Dedifferentiated amniotic fluid mesenchymal stem cell (primary cell): ENCODE measurements at regions not wholly inside any gene's neighbourhood (a gene's known extent, or its start where the extent isn't known, plus 50 kb on each side); places are given as distances from the start of the nearest gene placed in this dataset.

ENCODE experiments used
- DNase-seq: peaks from one replicate; pipeline ENCODE4 v3.0.0-alpha.2; 2016; ENCODE audit errors: extremely low spot score

- no peak for DNase-seq
Observed at GRCh38 chr4:174438711-174439110, 83.6 kb downstream of the HPGD start.

- no peak for DNase-seq
Observed at GRCh38 chr4:174437749-174438148, 84.5 kb downstream of the HPGD start.

GRCh38 chr4:174437324-174437723, 85.0 kb downstream of the HPGD start:
- peak; percentile 85 for DNase-seq

- DNase-seq = no peak
Observed at GRCh38 chr4:174436377-174436776, 85.9 kb downstream of the HPGD start.

- no peak for DNase-seq
Observed at GRCh38 chr4:174435974-174436373, 86.3 kb downstream of the HPGD start.

- no peak for DNase-seq
Observed at GRCh38 chr4:174434455-174434854, 87.8 kb downstream of the HPGD start.

GRCh38 chr4:174430576-174430975, 91.7 kb downstream of the HPGD start:
- no peak for DNase-seq

- DNase-seq = no peak
Observed at GRCh38 chr4:174429701-174430410, 92.4 kb downstream of the HPGD start.

GRCh38 chr4:174427571-174428140, 94.6 kb downstream of the HPGD start:
- DNase-seq = no peak

- no peak for DNase-seq
Observed at GRCh38 chr4:174425669-174426068, 96.6 kb downstream of the HPGD start.

GRCh38 chr4:174423257-174423944, 98.9 kb downstream of the HPGD start:
- peak; percentile 62 for DNase-seq

- no peak for DNase-seq
Observed at GRCh38 chr4:174422893-174423256, 99.4 kb downstream of the HPGD start.

- no peak for DNase-seq
Observed at GRCh38 chr4:174420316-174420715, 102.0 kb downstream of the HPGD start.

GRCh38 chr4:174418640-174419212, 103.6 kb downstream of the HPGD start:
- DNase-seq = no peak

- no peak for DNase-seq
Observed at GRCh38 chr4:174408841-174409552, 113.3 kb downstream of the HPGD start.

- no peak for DNase-seq
Observed at GRCh38 chr4:174406383-174406782, 115.9 kb downstream of the HPGD start.

GRCh38 chr4:174405923-174406322, 116.4 kb downstream of the HPGD start:
- no peak for DNase-seq

- DNase-seq = no peak
Observed at GRCh38 chr4:174404677-174405076, 117.6 kb downstream of the HPGD start.

- no peak for DNase-seq
Observed at GRCh38 chr4:174403177-174403543, 119.1 kb downstream of the HPGD start.

GRCh38 chr4:174402470-174403176, 118.9 kb downstream of the CEP44 start:
- no peak for DNase-seq

- no peak for DNase-seq
Observed at GRCh38 chr4:174401471-174402130, 117.9 kb downstream of the CEP44 start.
